Neural cell (in vitro differentiated cells): ENCODE measurements at regions not wholly inside any gene's neighbourhood (a gene's known extent, or its start where the extent isn't known, plus 50 kb on each side); places are given as distances from the start of the nearest gene placed in this dataset.

Experiments
- H2AFZ ChIP-seq: fragments of 200-600, 300-800 bp; sonication (generic), shearing (Covaris generic); 2 replicates; pipeline ENCODE4 v1.6.0; 2014; ENCODE audit warnings: low read depth, mild to moderate bottlenecking, antibody characterized with exemption, low read length, moderate library complexity
- H3F3A ChIP-seq: fragments of 200-600 bp; shearing (Covaris generic); 2 replicates; pipeline ENCODE4 v1.6.1; 2016; ENCODE audit warnings: mild to moderate bottlenecking, moderate library complexity, mixed read lengths, antibody characterized with exemption, low read length; ENCODE audit not compliant: insufficient read depth, poor library complexity, severe bottlenecking
- H3K27ac ChIP-seq: fragments of 200-600, 300-800 bp; sonication (generic), shearing (Covaris generic); 2 replicates; pipeline ENCODE4 v1.5.1; 2014; ENCODE audit warnings: mild to moderate bottlenecking, low read length, moderate library complexity
- H3K27me3 ChIP-seq: fragments of 300-800, 200-600 bp; sonication (generic), shearing (Covaris generic); 2 replicates; pipeline ENCODE4 v1.6.0; 2014; ENCODE audit warnings: mild to moderate bottlenecking, low read depth, low read length, moderate library complexity; ENCODE audit not compliant: insufficient read depth
- H3K36me3 ChIP-seq: fragments of 300-800, 200-600 bp; sonication (generic), shearing (Covaris generic); 2 replicates; pipeline ENCODE4 v1.5.1; 2014; ENCODE audit warnings: mild to moderate bottlenecking, antibody characterized with exemption, low read length, moderate library complexity; ENCODE audit not compliant: insufficient read depth
- H3K4me2 ChIP-seq: fragments of 300-800, 200-600 bp; sonication (generic), shearing (Covaris generic); 2 replicates; pipeline ENCODE4 v1.6.0; 2014; ENCODE audit warnings: mild to moderate bottlenecking, low read length
- H3K4me3 ChIP-seq: fragments of 300-800, 200-600 bp; sonication (generic), shearing (Covaris generic); 2 replicates; pipeline ENCODE4 v1.5.1; 2014; ENCODE audit warnings: mild to moderate bottlenecking, low read length, moderate library complexity
- H3K79me2 ChIP-seq: fragments of 200-600 bp; shearing (Covaris generic); replicated peaks from 2 replicates; pipeline ENCODE4 v1.6.0; 2014; ENCODE audit warnings: mild to moderate bottlenecking, low read length, moderate library complexity; ENCODE audit not compliant: insufficient read depth
- H3K9ac ChIP-seq: fragments of 300-800, 200-600 bp; sonication (generic), shearing (Covaris generic); 2 replicates; pipeline ENCODE4 v1.6.1; 2016; ENCODE audit warnings: mild to moderate bottlenecking, low read length, mixed read lengths
- H3K9me2 ChIP-seq: fragments of 200-600 bp; shearing (Covaris generic); 2 replicates; pipeline ENCODE4 v1.6.1; 2016; ENCODE audit warnings: mild to moderate bottlenecking, low read length, mixed read lengths; ENCODE audit not compliant: insufficient read depth
- H3K9me3 ChIP-seq: fragments of 200-600, 300-800 bp; sonication (generic), shearing (Covaris generic); 2 replicates; pipeline ENCODE4 v1.6.1; 2016; ENCODE audit warnings: mild to moderate bottlenecking, mixed run types, low read length, moderate library complexity, mixed read lengths
- H4K20me1 ChIP-seq: fragments of 200-600 bp; shearing (Covaris generic); 2 replicates; pipeline ENCODE4 v1.6.1; 2016; ENCODE audit warnings: mild to moderate bottlenecking, mixed run types; ENCODE audit not compliant: insufficient read depth
- CTCF ChIP-seq: fragments of 450-650 bp; IDR thresholded peaks from 2 replicates; pipeline ENCODE4 v1.5.1; 2014; ENCODE audit warnings: antibody characterized with exemption, mild to moderate bottlenecking, moderate library complexity; ENCODE audit not compliant: poor library complexity, severe bottlenecking
- EP300 ChIP-seq: fragments of 450-650 bp; conservative IDR thresholded peaks from 2 replicates; pipeline ENCODE4 v1.6.1; 2014; ENCODE audit warnings: antibody characterized with exemption, mild to moderate bottlenecking, moderate library complexity; ENCODE audit not compliant: poor library complexity, severe bottlenecking
- EZH2 ChIP-seq: fragments of 200-600, 300-800 bp; shearing (Covaris generic), sonication (generic); IDR thresholded peaks from 2 replicates; pipeline ENCODE4 v1.6.1; 2014; ENCODE audit warnings: antibody characterized with exemption, low read length, borderline replicate concordance, mild to moderate bottlenecking; ENCODE audit not compliant: insufficient read depth, poor library complexity, severe bottlenecking
- MXI1 ChIP-seq: fragments of 450-650 bp; conservative IDR thresholded peaks from 2 replicates; pipeline ENCODE4 v1.6.1; 2014; ENCODE audit warnings: antibody characterized with exemption, mild to moderate bottlenecking; ENCODE audit not compliant: poor library complexity, severe bottlenecking
- POLR2AphosphoS5 ChIP-seq: IDR thresholded peaks from 2 replicates; pipeline ENCODE4 v1.6.1; 2012
- RAD21 ChIP-seq: fragments of 450-650 bp; conservative IDR thresholded peaks from 2 replicates; pipeline ENCODE4 v1.6.1; 2014; ENCODE audit warnings: antibody characterized with exemption, mild to moderate bottlenecking, moderate library complexity
- REST ChIP-seq: IDR thresholded peaks from 2 replicates; pipeline ENCODE4 v1.6.1; 2012; ENCODE audit warnings: borderline replicate concordance
- SMC3 ChIP-seq: fragments of 450-650 bp; conservative IDR thresholded peaks from 2 replicates; pipeline ENCODE4 v1.6.1; 2014; ENCODE audit warnings: antibody characterized with exemption, mild to moderate bottlenecking, moderate library complexity; ENCODE audit not compliant: poor library complexity
- TAF1 ChIP-seq: IDR thresholded peaks from 2 replicates; pipeline ENCODE4 v1.6.1; 2012; ENCODE audit warnings: low read depth

- Histone ChIP-seq H3K9me3 (no peaks in the 10 kb centered on the region), H3K79me2 (no peaks in the 10 kb centered on the region), H3K9me2 (no peaks in the 10 kb centered on the region), H3K4me2 (no peak overlapping the region), H3K27me3 (no peaks in the 10 kb centered on the region), H3K9ac (no peak overlapping the region), H4K20me1 (no peaks in the 10 kb centered on the region), H2AFZ (no peak overlapping the region), H3K36me3 (no peaks in the 10 kb centered on the region), H3F3A (no peaks in the 10 kb centered on the region), H3K27ac (no peak overlapping the region), H3K4me3 (no peak overlapping the region)
- TF ChIP-seq TAF1 (no peak), POLR2AphosphoS5 (no peak), CTCF (no peak)
Observed at GRCh38 chr1:193905288-193906085, 719.1 kb upstream of the B3GALT2 start.

GRCh38 chr1:193891788-193892187, 705.4 kb upstream of the B3GALT2 start:
- no peaks in the 10 kb centered on the region for H3F3A ChIP-seq
- no peak overlapping the region for H2AFZ ChIP-seq
- H3K27me3 ChIP-seq = no peaks in the 10 kb centered on the region
- no peaks in the 10 kb centered on the region for H3K9me2 ChIP-seq
- no peak for TF ChIP-seq CTCF
- TF ChIP-seq EZH2 = no peak
- TF ChIP-seq POLR2AphosphoS5 = no peak
- no peak for TF ChIP-seq EP300
- no peak for TF ChIP-seq REST
- TF ChIP-seq SMC3 = no peak
- no peak for TF ChIP-seq TAF1
- no peak for TF ChIP-seq MXI1
- TF ChIP-seq RAD21 = no peak
- no peaks in the 10 kb centered on the region for H4K20me1 ChIP-seq
- H3K4me3 ChIP-seq = no peak overlapping the region
- no peak overlapping the region for H3K27ac ChIP-seq
- no peaks in the 10 kb centered on the region for H3K9me3 ChIP-seq
- no peaks in the 10 kb centered on the region for H3K79me2 ChIP-seq
- H3K36me3 ChIP-seq = no peaks in the 10 kb centered on the region
- no peak overlapping the region for H3K9ac ChIP-seq
- no peak overlapping the region for H3K4me2 ChIP-seq
